HG03342 (cell line): ENCODE measurements at regions not wholly inside any gene's neighbourhood (a gene's known extent, or its start where the extent isn't known, plus 50 kb on each side); places are given as distances from the start of the nearest gene placed in this dataset.

ENCODE experiments used
- ATAC-seq: cut with Tn5 transposase; IDR thresholded peaks from one replicate; pipeline ENCODE4 v1.9.1; 2021; ENCODE audit warnings: mild to moderate bottlenecking, moderate library complexity; ENCODE audit not compliant: unreplicated experiment

- ATAC-seq = no peak
Observed at GRCh38 chrX:79645749-79646148, 278.6 kb upstream of the ITM2A start.

- no peak for ATAC-seq
Observed at GRCh38 chrX:79631526-79631925, 264.4 kb upstream of the ITM2A start.

- peak; percentile 73 for ATAC-seq
Observed at GRCh38 chrX:79630033-79631009, 263.2 kb upstream of the ITM2A start.

- ATAC-seq = no peak
Observed at GRCh38 chrX:79623098-79623762, 256.1 kb upstream of the ITM2A start.

- no peak for ATAC-seq
Observed at GRCh38 chrX:79618280-79618679, 251.1 kb upstream of the ITM2A start.

GRCh38 chrX:79604364-79604763 lies 237.2 kb upstream of the ITM2A start:
- ATAC-seq = no peak

- no peak for ATAC-seq
Observed at GRCh38 chrX:79601341-79602131, 234.4 kb upstream of the ITM2A start.

- ATAC-seq = no peak
Observed at GRCh38 chrX:79592259-79592658, 225.1 kb upstream of the ITM2A start.

- no peak for ATAC-seq
Observed at GRCh38 chrX:79588233-79588632, 221.1 kb upstream of the ITM2A start.

- no peak for ATAC-seq
Observed at GRCh38 chrX:79573760-79574159, 206.6 kb upstream of the ITM2A start.

GRCh38 chrX:79572566-79572965 lies 205.4 kb upstream of the ITM2A start:
- ATAC-seq = no peak

GRCh38 chrX:79570524-79571240 lies 203.5 kb upstream of the ITM2A start:
- no peak for ATAC-seq

GRCh38 chrX:79568309-79568708 lies 201.2 kb upstream of the ITM2A start:
- ATAC-seq = no peak

- no peak for ATAC-seq
Observed at GRCh38 chrX:79564362-79564761, 197.2 kb upstream of the ITM2A start.

- no peak for ATAC-seq
Observed at GRCh38 chrX:79559290-79559689, 192.2 kb upstream of the ITM2A start.

- ATAC-seq = no peak
Observed at GRCh38 chrX:79557212-79557611, 190.1 kb upstream of the ITM2A start.

GRCh38 chrX:79556800-79557199 lies 189.7 kb upstream of the ITM2A start:
- no peak for ATAC-seq

GRCh38 chrX:79530310-79531108 lies 163.4 kb upstream of the ITM2A start:
- ATAC-seq = no peak

GRCh38 chrX:79524642-79525041 lies 157.5 kb upstream of the ITM2A start:
- ATAC-seq = no peak

- no peak for ATAC-seq
Observed at GRCh38 chrX:79515529-79515928, 148.4 kb upstream of the ITM2A start.
